CD4-positive, alpha-beta T cell (primary cell): ENCODE measurements at regions not wholly inside any gene's neighbourhood (a gene's known extent, or its start where the extent isn't known, plus 50 kb on each side); places are given as distances from the start of the nearest gene placed in this dataset.

Experiments
- ATAC-seq: fragments of 200-7000 bp; cut with Tn5 transposase; one replicate; pipeline ENCODE4 v1.10.0; 2022; ENCODE audit warnings: mild to moderate bottlenecking; ENCODE audit not compliant: poor library complexity
- CTCF ChIA-PET: fragments of 350-600 bp; sonication (Branson Sonifier 250); formaldehyde crosslinking; loops from one replicate; lab custom pipeline; 2021; ENCODE audit warnings: antibody characterized with exemption, inconsistent platforms; lab: Charles Lee
- POLR2A ChIA-PET: fragments of 350-600 bp; sonication (Branson Sonifier 250); formaldehyde crosslinking; loops from one replicate; lab custom pipeline; 2021; ENCODE audit warnings: antibody characterized with exemption, inconsistent platforms; lab: Charles Lee
- DNase-seq, 14 experiments: peaks; one replicate each; pipeline ENCODE4 v3.0.0-alpha.2; 2013 to 2020; ENCODE audit warnings: mixed read lengths in 2 of 14
- H3K27ac ChIP-seq, 2 donors: one replicate each; pipeline versions ENCODE4 v1.5.1 to v1.7.0; 2013; ENCODE audit warnings: low read length in 2 of 2, low read depth in 1 of 2, mild to moderate bottlenecking in 1 of 2
- H3K27me3 ChIP-seq, 2 experiments: 1 replicate in 1 of 2; 2 replicates in 1 of 2; pipeline versions ENCODE4 v1.6.1 to v1.7.0; 2013; ENCODE audit warnings: low read length in 2 of 2, control low read depth in 1 of 2, mild to moderate bottlenecking in 1 of 2, moderate library complexity in 1 of 2; ENCODE audit not compliant: insufficient read depth in 2 of 2, control insufficient read depth in 1 of 2
- H3K36me3 ChIP-seq: one replicate; pipeline ENCODE4 v1.6.1; 2013; ENCODE audit warnings: low read length, control low read depth; ENCODE audit not compliant: insufficient read depth
- H3K4me1 ChIP-seq: one replicate; pipeline ENCODE4 v1.6.1; 2013; ENCODE audit warnings: low read length, control low read depth; ENCODE audit not compliant: insufficient read depth
- H3K4me3 ChIP-seq: one replicate; pipeline ENCODE4 v1.5.1; 2013; ENCODE audit warnings: mild to moderate bottlenecking, low read length, moderate library complexity
- H3K9me3 ChIP-seq, 2 experiments: 1 replicate in 1 of 2; 2 replicates in 1 of 2; pipeline versions ENCODE4 v1.6.1 to v1.7.0; 2013; ENCODE audit warnings: low read length in 2 of 2, mild to moderate bottlenecking in 2 of 2, control low read depth in 1 of 2, moderate library complexity in 1 of 2; ENCODE audit not compliant: control insufficient read depth in 1 of 2, insufficient read depth in 1 of 2
- H3K27ac Mint-ChIP-seq: one replicate; pipeline ENCODE4 v1.8.0; 2020; ENCODE audit warnings: mixed read lengths
- H3K27me3 Mint-ChIP-seq: one replicate; pipeline ENCODE4 v1.8.0; 2021; ENCODE audit warnings: mixed read lengths
- H3K36me3 Mint-ChIP-seq: one replicate; pipeline ENCODE4 v1.8.0; 2021; ENCODE audit warnings: low read depth, mixed read lengths
- H3K4me1 Mint-ChIP-seq: one replicate; pipeline ENCODE4 v1.8.0; 2021; ENCODE audit warnings: low read depth, mixed read lengths
- H3K4me3 Mint-ChIP-seq: one replicate; pipeline ENCODE4 v1.8.0; 2020; ENCODE audit warnings: mild to moderate bottlenecking, mixed read lengths
- H3K9me3 Mint-ChIP-seq: one replicate; pipeline ENCODE4 v1.8.0; 2020; ENCODE audit warnings: mixed read lengths
- CTCF ChIP-seq: fragments of 200-600 bp; IDR thresholded peaks from one replicate; pipeline ENCODE4 v1.8.0; 2022; ENCODE audit warnings: antibody characterized with exemption, mild to moderate bottlenecking
- intact Hi-C, 2 experiments: fragments of 100-400 bp; cut with DNase I in 1 of 2; cut with micrococcal nuclease in 1 of 2; formaldehyde crosslinking; loops; one replicate each; pipeline versions ENCODE4 v1.15.1 to v1.9.0; 2023 to 2025; cut with DNase I, micrococcal nuclease

DNA sequence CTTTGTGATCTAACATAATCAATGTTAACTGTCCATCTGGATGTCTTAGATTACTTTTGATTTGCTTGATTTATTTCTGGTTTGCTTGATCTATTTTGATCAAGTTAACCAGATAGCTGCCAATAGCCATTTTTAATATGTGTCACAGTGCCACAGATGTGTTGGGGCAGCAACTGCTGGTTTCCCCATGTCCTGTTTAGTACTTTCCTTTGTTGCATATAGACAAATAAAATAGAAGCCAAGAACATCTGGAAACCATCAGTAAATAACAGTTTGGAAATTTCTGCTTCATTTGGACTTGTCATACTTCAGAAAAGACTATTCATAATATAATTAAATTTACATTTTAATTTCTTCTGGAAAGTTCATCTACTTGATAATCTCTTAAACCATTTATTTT lies 145.6 kb upstream of the C21orf91 start:
- Mint-ChIP-seq H3K9me3 (no peaks in the 10 kb centered on the region), H3K36me3 (no peaks in the 10 kb centered on the region), H3K27ac (no peak overlapping the region), H3K4me3 (no peak overlapping the region), H3K27me3 (no peaks in the 10 kb centered on the region), H3K4me1 (no peaks in the 10 kb centered on the region)
- POLR2A ChIA-PET, result no interaction called here
- no peak for TF ChIP-seq CTCF
- Histone ChIP-seq H3K4me3 (no peak overlapping the region), H3K27me3 (no peaks in the 10 kb centered on the region), H3K27ac (no peak overlapping the region), H3K9me3 (no peaks in the 10 kb centered on the region), H3K4me1 (no peaks in the 10 kb centered on the region), H3K36me3 (no peaks in the 10 kb centered on the region)
- intact Hi-C loops, result no loop called here
- CTCF ChIA-PET, result no interaction called here
- DNase-seq (no peak), ATAC-seq (no peak)

DNA sequence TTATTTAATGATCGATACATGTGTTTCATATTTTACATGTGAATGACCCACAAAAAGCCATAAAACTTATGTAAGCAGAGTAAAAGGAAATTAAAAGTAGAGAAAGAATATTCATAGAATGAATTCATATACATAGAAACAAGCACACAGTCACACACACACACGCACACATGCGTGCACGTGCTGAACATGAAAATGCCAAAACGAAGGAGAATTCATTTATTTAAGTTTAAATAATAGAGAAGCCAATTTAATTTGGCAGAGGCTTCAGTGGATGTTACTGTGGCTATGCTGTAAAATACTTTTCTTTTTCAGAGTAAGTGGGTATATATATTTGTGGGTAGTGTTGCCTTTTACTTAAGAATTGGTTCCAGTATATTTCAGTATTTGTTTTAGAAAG lies 145.0 kb upstream of the C21orf91 start:
- no peaks in the 10 kb centered on the region for H3K9me3 ChIP-seq
- Mint-ChIP-seq H3K4me3 (no peak overlapping the region), H3K27ac (no peak overlapping the region), H3K9me3 (no peaks in the 10 kb centered on the region), H3K4me1 (no peaks in the 10 kb centered on the region), H3K36me3 (no peaks in the 10 kb centered on the region), H3K27me3 (no peaks in the 10 kb centered on the region)
- DNase-seq, result no peak
- no peaks in the 10 kb centered on the region for H3K36me3 ChIP-seq
- H3K4me1 ChIP-seq, result no peaks in the 10 kb centered on the region
- TF ChIP-seq CTCF, result no peak
- intact Hi-C loops, result no loop called here
- ATAC-seq, result no peak
- no peaks in the 10 kb centered on the region for H3K27me3 ChIP-seq
- ChIA-PET POLR2A (no interaction called here), CTCF (no interaction called here)
- no peak overlapping the region for H3K4me3 ChIP-seq
- no peak overlapping the region for H3K27ac ChIP-seq

- Histone ChIP-seq H3K9me3 (peaks cover 0 to 6% of the 10 kb centered on the region in 2 experiments), H3K27me3 (no peaks in the 10 kb centered on the region), H3K27ac (no peak overlapping the region), H3K36me3 (no peaks in the 10 kb centered on the region), H3K4me1 (no peaks in the 10 kb centered on the region), H3K4me3 (no peak overlapping the region)
- ATAC-seq (no peak), DNase-seq (no peak)
- Mint-ChIP-seq H3K27me3 (no peaks in the 10 kb centered on the region), H3K27ac (no peak overlapping the region), H3K36me3 (no peaks in the 10 kb centered on the region), H3K4me3 (no peak overlapping the region), H3K4me1 (no peaks in the 10 kb centered on the region), H3K9me3 (peaks cover 2% of the 10 kb centered on the region)
- no peak for TF ChIP-seq CTCF
- ChIA-PET CTCF (no interaction called here), POLR2A (no interaction called here)
- intact Hi-C loops, result no loop called here
Observed at GRCh38 chr21:17950591-17950990, 131.4 kb upstream of the C21orf91 start.
